Stimulated activated CD4-positive, alpha-beta T cell treated with anti-CD3 and anti-CD28 coated beads, Interleukin-15, amount 100 ng/mL, for 24 hours (primary cell): ENCODE measurements at regions not wholly inside any gene's neighbourhood (a gene's known extent, or its start where the extent isn't known, plus 50 kb on each side); places are given as distances from the start of the nearest gene placed in this dataset.
"Not testable (repeated sequence)": the region's sequence is repeated elsewhere in the genome, so short reads cannot be mapped to it uniquely, and the experiment has no call there.

ENCODE experiments used
- DNase-seq: peaks from one replicate; pipeline ENCODE4 v3.0.0-alpha.2; 2020

DNA sequence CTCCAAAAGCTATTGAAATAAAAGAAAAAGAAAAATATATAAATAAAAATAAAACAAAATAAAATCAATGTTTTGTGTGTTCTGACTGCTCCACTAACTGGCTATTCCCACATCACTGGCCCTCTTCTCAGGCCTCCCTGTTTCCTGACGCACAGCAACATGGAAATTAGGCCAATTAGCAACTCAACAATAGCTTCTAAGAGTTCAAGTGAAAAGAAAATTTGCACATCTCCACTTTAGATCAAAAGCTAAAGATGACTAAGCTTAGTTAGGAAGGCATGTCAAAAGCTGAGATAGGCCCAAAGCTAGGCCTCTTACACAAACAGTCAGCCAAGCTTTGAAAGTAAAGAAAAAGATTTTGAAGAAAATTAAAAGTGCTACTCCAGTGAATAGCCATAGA is 200.8 kb downstream of the DUSP6 start:
- no peak for DNase-seq

GRCh38 chr12:89150789-89151188 is 201.5 kb downstream of the DUSP6 start:
- not testable (repeated sequence) for DNase-seq

DNA sequence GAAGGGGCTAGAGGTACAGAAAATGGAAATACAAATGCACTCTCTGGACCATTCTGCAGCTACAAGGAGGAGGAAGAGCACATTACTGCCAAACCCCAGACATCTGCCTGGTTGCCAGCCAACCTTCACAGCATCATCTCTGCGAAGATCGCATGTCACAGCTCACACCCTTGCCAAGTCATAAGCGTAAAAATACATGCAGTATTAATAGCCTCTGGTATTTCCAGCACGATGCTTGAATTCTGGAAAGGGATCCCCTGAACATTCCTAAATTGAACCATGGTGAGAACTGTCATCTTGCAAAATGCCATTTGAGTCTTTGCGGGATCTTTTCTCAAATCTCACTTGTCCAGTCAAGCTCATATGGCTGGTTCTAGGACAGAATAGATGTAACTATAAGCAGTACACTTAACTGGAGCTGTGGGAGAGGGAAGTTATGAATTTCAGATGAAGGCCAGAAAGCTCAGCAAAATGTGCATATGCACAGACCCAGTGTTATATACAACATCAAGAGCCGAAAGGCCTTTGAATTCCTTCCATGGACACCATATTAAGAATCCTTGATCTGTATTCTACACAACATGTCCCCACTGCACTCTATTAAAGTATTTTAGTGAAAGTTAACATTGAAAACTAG is 211.6 kb downstream of the DUSP6 start:
- DNase-seq: no peak

- no peak for DNase-seq
Observed at GRCh38 chr12:89140141-89140540, 212.2 kb downstream of the DUSP6 start.

- DNase-seq: no peak
Observed at GRCh38 chr12:89139390-89139789, 212.9 kb downstream of the DUSP6 start.

DNA sequence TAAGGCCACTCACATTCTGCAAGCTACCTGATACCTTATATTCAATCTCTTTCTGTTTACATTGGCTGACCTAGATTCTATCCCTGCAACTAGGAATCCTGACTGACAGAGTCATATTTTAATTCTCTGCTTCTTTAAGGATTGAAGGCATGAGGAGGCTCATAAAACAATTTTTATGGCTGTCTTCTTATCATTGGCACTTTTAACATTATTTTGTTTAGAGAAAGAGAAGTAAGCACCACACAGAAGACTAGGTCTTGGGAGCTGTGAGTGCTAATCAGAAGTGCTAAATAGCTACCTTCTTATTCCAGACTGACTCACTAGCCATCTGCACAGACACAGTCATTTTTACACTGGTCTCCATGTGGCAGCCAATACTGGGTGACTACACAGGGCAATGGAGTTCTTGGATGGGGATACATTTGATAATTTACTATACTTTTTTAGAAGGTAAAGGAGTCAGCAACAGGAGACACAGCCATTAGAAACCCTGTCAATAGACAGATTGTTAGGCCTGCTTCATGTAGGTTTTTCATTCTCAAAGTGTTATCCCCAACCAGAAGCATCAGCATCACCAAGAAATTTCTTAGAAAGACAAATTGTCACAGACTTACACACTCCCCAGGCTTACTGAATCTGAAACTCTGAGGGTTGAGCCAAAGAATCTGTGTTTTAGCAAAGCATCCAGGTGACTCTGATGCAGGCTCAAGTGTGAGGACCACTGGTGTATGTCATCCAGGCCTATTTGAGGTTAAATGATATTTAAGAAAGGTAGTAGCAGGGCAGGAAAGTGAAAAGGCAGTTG is 214.1 kb downstream of the DUSP6 start:
- DNase-seq: peak; percentile 31

- DNase-seq: peak; percentile 4
Observed at GRCh38 chr12:89135976-89136634, 216.2 kb downstream of the DUSP6 start.

DNA sequence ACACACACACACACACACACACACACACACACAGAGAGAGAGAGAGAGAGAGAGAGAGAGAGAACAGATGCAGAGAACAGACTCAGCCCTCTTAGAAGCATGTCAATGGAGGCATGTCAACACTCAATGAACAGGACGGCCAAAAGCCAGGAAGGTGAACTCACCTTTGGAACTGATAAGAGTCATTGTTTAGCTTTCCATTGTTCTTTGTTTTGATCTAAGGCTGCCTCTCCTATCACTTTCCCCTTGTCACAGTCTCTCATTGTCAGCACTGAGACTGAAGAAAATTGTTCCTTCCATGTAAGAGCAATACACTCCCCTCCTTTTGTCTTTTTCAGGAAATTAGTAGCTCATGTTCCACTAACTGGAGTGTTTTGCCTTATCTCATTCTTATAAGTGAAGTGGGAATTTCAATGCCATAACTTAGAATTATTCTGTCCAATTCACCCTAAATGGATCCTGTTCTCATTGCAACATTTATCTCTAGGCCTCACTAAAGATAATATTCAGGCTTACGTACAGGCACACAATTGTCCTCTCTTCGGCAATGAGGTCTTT is 218.0 kb downstream of the DUSP6 start:
- no peak for DNase-seq

DNA sequence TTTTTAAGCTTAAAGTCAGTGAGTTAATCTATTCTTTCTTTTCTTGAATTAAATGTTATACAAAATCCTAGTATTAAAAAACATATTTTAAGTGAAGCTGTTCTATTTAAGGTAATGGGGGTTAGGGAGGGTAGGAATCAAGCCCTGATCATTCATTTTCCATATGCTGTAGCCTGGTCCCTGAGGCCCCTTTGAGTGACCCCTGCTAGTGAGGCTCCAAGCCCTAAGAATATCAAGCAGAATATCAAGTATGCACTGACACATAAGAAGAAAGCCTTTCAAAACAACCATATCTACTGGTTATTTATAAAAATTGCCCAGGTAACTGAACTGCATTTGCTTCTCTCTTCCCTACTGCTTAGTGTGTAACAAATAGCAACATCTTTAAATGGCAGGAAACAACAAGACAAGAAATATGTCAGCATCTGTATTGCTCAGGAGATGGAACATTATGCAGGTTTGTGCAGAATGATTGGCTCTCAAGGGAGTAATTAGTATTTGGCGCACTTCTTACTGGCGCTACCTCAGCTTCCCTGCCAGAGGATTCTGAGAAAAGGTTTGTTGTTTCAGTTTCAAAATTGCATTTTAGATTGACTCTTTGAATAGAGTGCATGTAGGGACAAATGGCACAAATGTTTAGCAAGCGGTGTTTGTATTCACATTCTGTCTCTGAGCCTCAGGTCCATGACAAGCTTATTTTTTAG is 223.0 kb downstream of the DUSP6 start:
- DNase-seq: no peak

DNA sequence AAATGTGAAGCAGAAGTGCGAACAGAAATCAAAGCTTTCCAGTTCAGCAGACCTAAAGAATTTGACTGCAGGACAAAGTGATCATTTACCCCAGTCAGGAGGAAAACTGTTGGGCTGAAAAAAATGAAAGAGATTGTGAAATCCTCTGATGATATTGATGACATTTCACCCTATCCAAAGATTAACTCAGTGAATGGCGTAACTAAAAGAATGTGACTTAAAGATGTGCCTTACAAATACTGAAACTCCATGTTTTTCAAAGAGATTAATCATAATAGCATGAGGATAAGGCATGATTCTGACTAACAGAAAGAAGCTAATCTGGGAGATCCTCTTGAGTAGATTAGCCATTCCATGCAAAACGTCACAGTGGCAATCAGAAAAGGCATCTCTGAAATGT is 225.6 kb downstream of the DUSP6 start:
- no peak for DNase-seq

GRCh38 chr12:89122852-89123251 is 229.4 kb downstream of the DUSP6 start:
- DNase-seq: no peak

- DNase-seq: no peak
Observed at GRCh38 chr12:89117448-89118034, 234.8 kb downstream of the DUSP6 start.

GRCh38 chr12:89111964-89112363 is 240.3 kb downstream of the DUSP6 start:
- no peak for DNase-seq

DNA sequence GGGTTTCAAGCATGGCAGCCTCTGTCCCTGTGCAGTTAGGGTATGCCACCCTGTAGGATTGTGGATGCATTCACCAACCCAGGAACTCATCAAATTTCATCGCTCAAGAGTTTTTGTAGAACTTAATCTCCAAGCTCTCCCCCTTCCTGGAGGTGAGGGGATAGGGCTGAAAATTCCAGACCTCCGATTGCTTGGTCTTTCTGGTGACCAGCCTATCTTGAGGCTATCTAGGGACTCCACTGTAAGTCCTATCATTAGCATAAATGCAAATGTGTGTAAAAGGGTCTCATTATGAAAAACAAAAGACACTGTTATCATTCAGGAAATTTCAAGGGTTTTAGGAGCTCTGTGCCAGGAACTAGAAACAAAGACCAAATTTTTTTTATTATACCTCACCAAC is 244.0 kb downstream of the DUSP6 start:
- DNase-seq: no peak

DNA sequence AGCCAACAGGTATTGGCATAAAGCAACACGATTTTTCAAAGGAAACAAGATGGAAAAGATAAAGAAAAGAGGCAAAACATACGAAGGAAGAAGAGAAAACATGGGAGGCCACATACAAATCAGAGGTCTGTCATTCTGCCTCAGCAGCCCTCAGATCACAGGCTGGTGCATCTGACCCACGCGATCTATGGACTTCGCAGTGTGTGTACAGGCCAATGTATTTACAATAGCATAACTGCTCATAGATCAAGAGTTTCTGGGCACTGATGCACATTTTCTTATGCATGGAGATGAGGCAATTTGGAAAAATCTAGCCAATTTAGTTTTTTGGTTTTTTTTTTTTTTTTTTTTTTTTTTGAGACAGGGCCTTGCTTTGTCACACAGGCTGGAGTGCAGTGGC is 245.4 kb downstream of the DUSP6 start:
- no peak for DNase-seq

DNA sequence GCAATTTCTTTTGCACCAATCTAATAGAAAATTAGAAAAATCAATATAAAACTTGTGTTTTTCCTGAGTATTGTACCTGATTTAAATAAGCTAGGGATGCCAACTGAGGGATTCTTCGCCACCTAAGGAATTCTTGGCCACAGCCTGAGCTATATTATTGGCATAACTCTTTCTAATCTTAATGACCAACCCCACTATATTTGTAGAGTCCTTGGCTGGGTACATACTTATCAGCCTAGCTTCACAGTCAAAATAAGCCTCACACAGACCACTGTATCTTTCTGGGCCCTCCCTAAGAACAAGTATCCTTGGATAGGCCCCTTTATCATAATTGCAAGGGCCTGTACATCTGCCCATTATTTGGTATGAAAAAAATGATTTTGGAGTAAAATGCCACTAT is 247.1 kb downstream of the DUSP6 start:
- no peak for DNase-seq

GRCh38 chr12:89103831-89104230 is 248.5 kb downstream of the DUSP6 start:
- no peak for DNase-seq

- no peak for DNase-seq
Observed at GRCh38 chr12:89101440-89101839, 250.9 kb downstream of the DUSP6 start.

- DNase-seq: no peak
Observed at GRCh38 chr12:89098441-89099112, 253.7 kb downstream of the DUSP6 start.

DNA sequence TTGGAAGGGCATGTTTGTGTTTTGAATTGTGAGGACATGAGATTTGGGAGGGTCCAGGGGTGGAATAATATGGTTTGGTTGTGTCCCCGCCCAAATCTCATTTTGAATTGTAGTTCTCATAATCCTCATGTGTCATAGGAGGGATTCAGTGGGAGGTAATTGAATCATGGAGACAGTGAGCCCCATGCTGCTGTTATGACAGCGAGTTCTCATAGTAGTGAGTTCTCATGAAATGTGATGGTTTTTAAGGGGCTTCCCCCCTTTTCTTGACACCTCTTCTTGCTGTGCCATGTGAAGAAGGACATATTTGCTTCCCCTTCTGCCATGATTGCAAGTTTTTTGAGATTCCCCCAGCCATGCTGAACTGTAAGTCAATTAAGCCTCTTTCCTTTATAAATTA is 260.0 kb downstream of the DUSP6 start:
- DNase-seq: peak; percentile 39

- no peak for DNase-seq
Observed at GRCh38 chr12:89091293-89091841, 260.9 kb downstream of the DUSP6 start.

GRCh38 chr12:89089264-89089663 is 263.0 kb downstream of the DUSP6 start:
- DNase-seq: no peak
